Glomerular visceral epithelial cell (primary cell): ENCODE measurements at regions not wholly inside any gene's neighbourhood (a gene's known extent, or its start where the extent isn't known, plus 50 kb on each side); places are given as distances from the start of the nearest gene placed in this dataset.

Source experiments
- DNase-seq: peaks from one replicate; pipeline ENCODE4 v3.0.0-alpha.2; 2016; ENCODE audit errors: extremely low spot score

DNA sequence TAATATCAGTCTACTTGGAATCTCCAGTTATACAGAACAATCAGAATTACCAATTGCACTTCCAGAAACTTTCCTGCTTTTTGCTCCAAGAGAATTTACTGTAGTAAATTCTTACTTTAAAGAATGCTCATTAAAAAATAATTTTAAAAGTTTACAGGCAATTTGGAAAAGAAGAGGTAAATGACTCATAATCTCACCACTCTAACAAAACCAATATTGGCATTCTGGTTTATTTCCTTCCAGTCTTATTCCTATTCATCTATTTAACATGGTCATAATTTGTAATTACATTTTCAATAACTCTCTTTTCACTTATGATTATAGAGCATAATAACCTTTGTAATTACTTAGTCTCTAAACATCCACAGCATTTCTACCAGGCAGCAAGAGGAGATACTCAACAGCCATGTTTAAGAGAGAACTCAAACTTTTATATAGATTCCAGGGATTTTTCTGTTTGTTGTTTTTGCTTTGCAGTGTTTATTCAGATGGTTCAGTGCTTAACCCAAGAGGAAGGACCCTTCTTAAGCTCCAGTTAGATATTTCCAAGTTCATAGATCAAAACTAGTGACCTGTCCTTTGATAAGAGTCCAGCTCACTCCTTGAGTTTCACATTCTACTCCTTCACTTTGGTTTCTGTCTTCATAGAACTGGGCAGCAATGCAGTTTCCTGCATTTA lies 464.7 kb downstream of the TXNL1 start:
- DNase-seq = no peak

DNA sequence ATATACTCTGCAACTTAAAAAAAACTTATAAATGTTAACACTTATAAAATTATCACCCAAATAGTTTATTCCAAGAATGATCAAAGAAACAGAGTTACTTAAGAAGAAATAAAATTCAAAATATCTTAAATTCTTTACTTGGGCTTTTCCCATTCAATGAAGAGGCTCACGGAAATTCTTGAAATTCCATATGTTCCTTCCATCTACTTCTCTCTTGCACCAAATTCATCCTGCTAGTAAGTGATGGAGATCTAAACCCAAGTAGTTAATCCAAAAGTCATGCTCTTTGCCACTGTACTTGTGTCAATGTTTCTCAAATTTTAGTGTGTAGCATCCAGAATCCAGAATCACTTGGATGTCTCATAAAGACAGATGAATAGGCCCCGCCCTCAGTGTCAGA lies 465.9 kb downstream of the TXNL1 start:
- no peak for DNase-seq

- DNase-seq = no peak
These were observed 466.5 kb downstream of the TXNL1 start for GRCh38 chr18:56171848-56172247.

GRCh38 chr18:56168049-56168781 lies 470.2 kb downstream of the TXNL1 start:
- DNase-seq = peak; percentile 42

DNA sequence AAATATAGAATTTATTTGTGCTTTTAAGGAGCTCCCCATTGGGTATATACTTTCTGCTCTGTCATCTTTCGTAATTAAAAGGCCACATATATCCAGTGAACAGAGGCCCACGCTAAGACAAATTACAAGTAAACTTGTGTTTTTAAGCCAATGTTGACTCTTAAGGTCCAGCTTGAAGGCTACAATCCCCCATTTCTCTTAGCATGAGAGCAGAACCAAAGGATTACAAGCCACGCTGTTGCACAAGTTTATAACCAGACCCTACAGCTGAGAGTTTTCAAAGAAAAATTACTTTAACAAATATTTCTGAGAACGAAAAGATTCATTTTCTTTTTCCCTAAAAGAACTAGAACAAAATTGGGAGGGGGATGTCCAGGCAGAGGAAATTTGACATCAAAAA lies 471.0 kb downstream of the TXNL1 start:
- no peak for DNase-seq

- no peak for DNase-seq
These were observed 471.5 kb downstream of the TXNL1 start for GRCh38 chr18:56166914-56167313.

GRCh38 chr18:56165601-56166355 lies 472.6 kb downstream of the TXNL1 start:
- DNase-seq = no peak

- no peak for DNase-seq
These were observed 475.8 kb downstream of the TXNL1 start for GRCh38 chr18:56162311-56163265.

DNA sequence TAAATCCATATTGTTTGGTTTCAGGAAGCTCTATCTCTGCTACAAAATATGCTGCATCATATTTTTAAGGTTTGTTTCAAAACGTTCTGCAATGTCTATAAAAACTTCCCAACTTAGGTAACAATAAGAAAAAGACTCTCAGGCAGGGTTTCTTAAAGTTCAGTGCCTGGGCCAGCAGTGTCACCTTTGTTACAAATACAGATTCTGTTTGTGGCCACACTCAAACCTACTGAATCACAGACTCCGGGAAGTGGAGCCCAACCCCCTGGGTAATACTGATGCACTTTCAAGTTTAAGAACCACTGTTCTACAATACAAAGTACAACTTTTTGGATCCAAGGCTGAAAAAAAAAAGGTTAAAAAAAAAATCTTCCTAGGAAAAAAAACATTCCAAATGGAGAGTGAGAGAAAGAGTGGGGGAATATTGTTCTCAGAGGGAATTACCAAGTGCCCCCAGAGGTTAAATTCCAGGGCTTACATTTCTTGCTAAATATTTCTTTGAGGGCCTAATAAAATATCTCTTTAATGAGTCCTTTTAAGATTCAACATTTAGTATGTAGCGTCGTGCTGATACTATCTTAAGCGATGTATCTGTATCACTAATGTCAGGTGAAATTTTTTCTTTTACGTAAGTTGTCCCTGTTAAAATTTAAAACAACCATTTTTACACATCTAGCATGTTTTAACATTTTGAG lies 476.7 kb downstream of the TXNL1 start:
- DNase-seq = no peak

GRCh38 chr18:56158676-56159075 lies 479.7 kb downstream of the TXNL1 start:
- DNase-seq = no peak

DNA sequence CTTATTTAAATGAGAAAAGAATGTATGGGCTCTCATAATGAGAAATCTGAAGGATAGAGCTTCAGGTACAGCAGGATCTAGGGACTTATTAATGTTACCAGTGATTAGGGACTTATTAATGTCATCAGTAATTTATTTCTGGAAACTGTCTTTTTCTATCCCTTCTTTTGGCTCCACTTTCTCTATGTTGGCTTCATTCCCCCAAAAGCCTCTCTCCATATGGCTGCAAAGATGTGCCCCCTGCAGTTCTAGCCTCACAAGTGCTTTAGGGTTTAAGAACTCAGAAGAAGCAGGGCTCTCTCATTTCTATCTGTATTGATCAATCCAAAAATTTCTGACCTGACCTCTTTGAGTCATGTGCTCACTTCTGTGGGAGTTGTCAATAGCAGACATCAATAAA lies 480.9 kb downstream of the TXNL1 start:
- no peak for DNase-seq

DNA sequence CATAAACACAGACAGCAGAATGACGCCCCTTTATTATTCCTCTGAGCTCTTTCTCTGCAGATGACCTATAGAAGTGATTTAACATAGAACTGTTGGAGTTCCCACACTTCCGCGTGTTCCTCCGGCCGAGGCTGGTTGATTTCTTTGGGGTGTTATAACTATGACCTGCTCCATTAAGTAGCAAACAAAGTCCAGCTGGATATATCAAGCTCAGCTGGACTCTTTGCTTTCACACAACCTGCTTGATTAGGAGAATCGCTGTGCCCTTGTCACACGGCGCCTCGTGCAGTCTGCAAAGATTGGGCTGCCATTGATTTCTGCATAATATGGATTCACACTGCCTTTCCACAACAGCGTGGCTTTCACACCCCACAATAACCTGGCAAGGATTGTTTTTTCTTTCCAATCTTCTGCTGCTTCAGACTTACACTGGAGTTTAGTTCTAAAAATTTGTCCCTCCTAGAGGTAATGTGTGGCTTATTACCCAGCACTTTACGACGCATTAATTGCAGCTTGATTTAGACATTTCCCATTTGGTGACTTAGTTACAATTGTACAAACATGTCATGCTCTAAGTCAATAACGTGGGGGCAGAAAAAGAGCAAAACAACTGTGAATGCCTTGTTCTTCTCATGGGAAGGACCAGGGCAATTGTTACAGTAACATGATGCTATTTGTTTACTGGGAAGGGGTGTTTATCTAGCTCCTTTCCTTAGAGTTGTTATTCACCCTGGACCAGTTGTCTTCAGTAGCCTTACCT lies 485.7 kb downstream of the TXNL1 start:
- no peak for DNase-seq

- DNase-seq = peak; percentile 15
These were observed 490.0 kb downstream of the TXNL1 start for GRCh38 chr18:56148373-56148772.

GRCh38 chr18:56146565-56146964 lies 491.8 kb downstream of the TXNL1 start:
- DNase-seq = no peak

GRCh38 chr18:56142001-56142400 lies 496.4 kb downstream of the TXNL1 start:
- DNase-seq = no peak

DNA sequence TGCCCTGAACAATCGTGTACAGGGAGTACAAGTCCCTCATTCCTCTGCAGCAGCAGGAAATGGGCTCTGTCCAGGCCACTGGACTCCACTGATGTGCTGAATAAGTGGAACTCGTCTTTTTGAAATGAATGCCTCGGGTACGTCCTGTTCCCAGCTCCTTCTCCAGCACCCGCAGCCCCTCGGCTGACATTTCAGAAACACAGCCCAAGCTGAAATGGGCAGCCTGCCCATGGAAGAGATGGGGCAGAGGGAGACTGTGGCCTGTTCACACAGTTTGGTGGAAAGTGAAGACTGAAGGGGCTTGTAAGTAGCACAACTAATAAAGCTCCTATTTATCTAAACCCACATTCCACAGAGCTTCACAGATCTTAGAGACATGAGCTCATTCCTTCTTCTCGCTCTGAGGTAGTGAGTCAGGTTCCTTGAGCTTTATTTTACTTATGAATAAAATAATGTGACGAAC lies 498.6 kb downstream of the TXNL1 start:
- peak; percentile 39 for DNase-seq

GRCh38 chr18:56139372-56139771 lies 499.0 kb downstream of the TXNL1 start:
- no peak for DNase-seq

DNA sequence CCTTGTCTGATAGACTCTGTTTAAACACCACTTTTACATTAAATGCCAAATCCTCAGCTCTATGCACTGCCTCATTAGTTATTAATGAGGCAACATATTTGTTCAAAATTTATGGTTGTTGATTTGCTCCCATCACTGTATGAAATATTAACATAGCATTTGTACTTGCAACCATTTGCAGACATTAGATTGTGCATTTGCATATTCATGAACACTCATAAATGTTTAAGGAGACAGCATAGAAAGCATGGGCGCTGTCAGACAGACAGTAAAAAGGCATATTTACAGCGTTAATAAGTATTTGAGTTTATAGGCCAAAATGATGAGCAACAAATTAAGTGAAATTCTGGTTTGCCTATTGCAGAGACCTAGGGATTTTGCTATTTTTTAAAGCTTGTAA lies 502.3 kb downstream of the TXNL1 start:
- DNase-seq = no peak

DNA sequence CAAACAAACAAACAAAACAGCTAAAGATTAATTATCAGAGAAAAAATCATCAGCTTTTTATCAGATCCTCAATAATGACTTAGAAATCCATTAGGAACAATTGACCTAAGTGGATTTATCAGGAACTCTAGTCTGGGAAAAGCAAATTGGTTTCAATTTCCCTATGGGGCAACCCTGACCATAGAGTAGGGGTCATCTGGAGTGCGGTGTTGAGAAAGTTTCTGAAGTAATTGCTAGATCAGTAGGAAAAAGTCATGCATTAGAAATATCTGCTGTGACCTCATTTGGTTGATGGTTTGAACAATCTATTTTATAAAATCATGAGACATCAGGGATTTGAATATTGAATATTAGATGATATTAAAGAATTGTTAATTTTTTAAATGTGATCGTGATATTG lies 507.9 kb downstream of the TXNL1 start:
- no peak for DNase-seq

- no peak for DNase-seq
These were observed 510.1 kb downstream of the TXNL1 start for GRCh38 chr18:56128153-56128791.
